H1 (cell line): ENCODE measurements at regions not wholly inside any gene's neighbourhood (a gene's known extent, or its start where the extent isn't known, plus 50 kb on each side); places are given as distances from the start of the nearest gene placed in this dataset.

ENCODE experiments used
- CTCF ChIA-PET: fragments of 300-600 bp; sonication (Branson Sonifier 250); formaldehyde crosslinking; loops from one replicate; lab custom pipeline; 2021; ENCODE audit not compliant: partially characterized antibody; lab: Charles Lee
- POLR2A ChIA-PET: fragments of 300-600 bp; sonication (Branson Sonifier 250); formaldehyde crosslinking; loops from one replicate; lab custom pipeline; 2021; ENCODE audit warnings: inconsistent platforms; ENCODE audit not compliant: partially characterized antibody; lab: Charles Lee
- DNase-seq, 2 experiments: peaks; one replicate each; pipeline versions ENCODE4 v3.0.0 to v3.0.0-alpha.2; 2010 to 2022; ENCODE audit warnings: low spot score in 2 of 2, low read depth in 1 of 2, mixed read lengths in 1 of 2
- FAIRE-seq: peaks from 2 replicates; lab custom pipeline; 2011; peaks lifted over from hg19 to GRCh38; lab: Jason Lieb, UNC
- H2AFZ ChIP-seq: 2 replicates; pipeline ENCODE4 v1.8.1; 2012; ENCODE audit warnings: low read length, inconsistent platforms
- H2AK5ac ChIP-seq: 2 replicates; pipeline ENCODE4 v1.6.1; 2013; ENCODE audit warnings: low read depth, low read length
- H2BK120ac ChIP-seq: replicated peaks from 2 replicates; pipeline ENCODE3; 2013; ENCODE audit warnings: low read depth, low read length, inconsistent platforms
- H2BK12ac ChIP-seq: 2 replicates; pipeline ENCODE4 v1.6.1; 2013; ENCODE audit warnings: low read depth, low read length
- H2BK15ac ChIP-seq: 2 replicates; pipeline ENCODE4 v1.6.1; 2013; ENCODE audit warnings: low read length
- H2BK20ac ChIP-seq: 2 replicates; pipeline ENCODE4 v1.6.1; 2013; ENCODE audit warnings: low read length
- H2BK5ac ChIP-seq: 2 replicates; pipeline ENCODE4 v1.6.1; 2013; ENCODE audit warnings: low read depth, low read length
- H3K14ac ChIP-seq: 2 replicates; pipeline ENCODE4 v1.6.1; 2013; ENCODE audit warnings: inconsistent platforms; ENCODE audit not compliant: insufficient read length
- H3K18ac ChIP-seq: 2 replicates; pipeline ENCODE4 v1.6.1; 2013; ENCODE audit warnings: low read length; ENCODE audit errors: extremely low read depth
- H3K23ac ChIP-seq: 2 replicates; pipeline ENCODE4 v1.6.1; 2013; ENCODE audit warnings: inconsistent platforms; ENCODE audit not compliant: insufficient read length
- H3K23me2 ChIP-seq: 2 replicates; pipeline ENCODE4 v1.6.1; 2013; ENCODE audit warnings: low read depth, low read length
- H3K27ac ChIP-seq: 2 replicates; pipeline ENCODE4 v1.6.1; 2011; ENCODE audit warnings: low read depth, low read length, inconsistent platforms
- H3K27me3 ChIP-seq, 4 experiments: replicated peaks in 1 of 4; 1 replicate in 1 of 4; 2 replicates in 3 of 4; pipeline versions ENCODE4 v1.6.1 to v1.8.1; 2011 to 2013; ENCODE audit warnings: low read length in 3 of 4, mild to moderate bottlenecking in 3 of 4, inconsistent platforms in 2 of 4, mixed read lengths in 2 of 4, moderate library complexity in 1 of 4; ENCODE audit not compliant: control insufficient read depth in 3 of 4, insufficient read depth in 3 of 4; ENCODE audit errors: extremely low read depth in 1 of 4
- H3K36me3 ChIP-seq, 4 experiments: 2 replicates each; pipeline versions ENCODE4 v1.6.1 to v1.8.1; 2011 to 2013; ENCODE audit warnings: mild to moderate bottlenecking in 4 of 4, low read length in 3 of 4, moderate library complexity in 2 of 4, control low read depth in 1 of 4, inconsistent platforms in 1 of 4; ENCODE audit not compliant: insufficient read depth in 4 of 4, control insufficient read depth in 2 of 4
- H3K4ac ChIP-seq: replicated peaks from 2 replicates; pipeline ENCODE3; 2013; ENCODE audit warnings: low read length, low read depth, mixed read lengths, inconsistent platforms; ENCODE audit not compliant: insufficient read length
- H3K4me1 ChIP-seq, 4 experiments: replicated peaks in 1 of 4; 1 replicate in 1 of 4; 2 replicates in 3 of 4; pipeline versions ENCODE4 v1.6.1 to v1.8.1; 2011 to 2013; ENCODE audit warnings: low read length in 3 of 4, inconsistent platforms in 2 of 4, mixed read lengths in 1 of 4; ENCODE audit not compliant: insufficient read depth in 4 of 4, control insufficient read depth in 3 of 4
- H3K4me2 ChIP-seq, 2 experiments: 2 replicates each; pipeline versions ENCODE4 v1.6.1 to v1.8.1; 2011 to 2013; ENCODE audit warnings: low read depth in 2 of 2, low read length in 2 of 2, control low read depth in 1 of 2, inconsistent platforms in 1 of 2, mild to moderate bottlenecking in 1 of 2; ENCODE audit not compliant: insufficient read depth in 1 of 2
- H3K4me3 ChIP-seq, 4 experiments: fragments of 200-600, 300-600 bp in 1 of 4; sonication (generic), shearing (Covaris generic), sonication (Bioruptor Twin) in 1 of 4; 2 replicates each; pipeline versions ENCODE4 v1.5.1 to v1.8.1; 2011 to 2016; ENCODE audit warnings: low read length in 4 of 4, low read depth in 3 of 4, control low read depth in 2 of 4, inconsistent platforms in 2 of 4, mild to moderate bottlenecking in 2 of 4, mixed read lengths in 1 of 4, moderate library complexity in 1 of 4; ENCODE audit not compliant: insufficient read depth in 2 of 4; ENCODE audit errors: extremely low read depth in 1 of 4
- H3K56ac ChIP-seq: replicated peaks from 2 replicates; pipeline ENCODE3; 2013; ENCODE audit warnings: low read depth, mild to moderate bottlenecking, mixed read lengths, low read length, inconsistent platforms; ENCODE audit not compliant: insufficient read length
- H3K79me1 ChIP-seq: 2 replicates; pipeline ENCODE4 v1.6.1; 2013; ENCODE audit warnings: low read depth, low read length, control low read depth
- H3K79me2 ChIP-seq, 2 experiments: 2 replicates each; pipeline versions ENCODE4 v1.6.1 to v1.8.1; 2012 to 2013; ENCODE audit warnings: low read length in 2 of 2, mild to moderate bottlenecking in 2 of 2, inconsistent platforms in 1 of 2; ENCODE audit not compliant: insufficient read depth in 2 of 2, control insufficient read depth in 1 of 2
- H3K9ac ChIP-seq, 4 experiments: replicated peaks in 1 of 4; 1 replicate in 1 of 4; 2 replicates in 3 of 4; pipeline versions ENCODE4 v1.6.1 to v1.8.1; 2011 to 2013; ENCODE audit warnings: low read depth in 3 of 4, low read length in 3 of 4, control low read depth in 2 of 4, mild to moderate bottlenecking in 2 of 4, moderate library complexity in 2 of 4, inconsistent platforms in 1 of 4; ENCODE audit errors: extremely low read depth in 1 of 4
- H3K9me3 ChIP-seq, 2 experiments: 2 replicates each; pipeline versions ENCODE4 v1.6.1 to v1.8.1; 2012 to 2013; ENCODE audit warnings: mild to moderate bottlenecking in 2 of 2, moderate library complexity in 2 of 2, control low read depth in 1 of 2, inconsistent platforms in 1 of 2, low read depth in 1 of 2, low read length in 1 of 2, mixed read lengths in 1 of 2; ENCODE audit not compliant: insufficient read depth in 2 of 2
- H4K20me1 ChIP-seq, 2 experiments: replicated peaks in 1 of 2; 2 replicates each; pipeline versions ENCODE3 to v1.8.1; 2011 to 2013; ENCODE audit warnings: inconsistent platforms in 2 of 2, low read length in 2 of 2, mild to moderate bottlenecking in 1 of 2; ENCODE audit not compliant: insufficient read depth in 2 of 2, control insufficient read depth in 1 of 2
- H4K5ac ChIP-seq: 2 replicates; pipeline ENCODE4 v1.6.1; 2013; ENCODE audit warnings: low read length, low read depth, mixed read lengths, inconsistent platforms; ENCODE audit not compliant: insufficient read length
- H4K8ac ChIP-seq: 2 replicates; pipeline ENCODE4 v1.8.0; 2013; ENCODE audit warnings: mild to moderate bottlenecking, moderate library complexity, low read length, inconsistent platforms; ENCODE audit not compliant: insufficient read depth; ENCODE audit errors: extremely low read depth
- H4K91ac ChIP-seq: replicated peaks from 2 replicates; pipeline ENCODE3; 2013; ENCODE audit warnings: low read length, mixed read lengths, inconsistent platforms; ENCODE audit not compliant: insufficient read length
- CEBPB ChIP-seq: IDR thresholded peaks from 2 replicates; pipeline ENCODE4 v1.6.1; 2012; ENCODE audit warnings: low read depth, low read length
- MAX ChIP-seq: IDR thresholded peaks from 2 replicates; pipeline ENCODE4 v1.6.1; 2012; ENCODE audit warnings: inconsistent platforms
- WGBS, 2 experiments: shearing (Covaris generic) in 1 of 2; methylation state at CpG; one replicate each; pipeline versions ENCODE4 v1.1.6 to v1.1.7; 2013 to 2015; ENCODE audit warnings: low lambda C conversion rate in 2 of 2, mixed read lengths in 2 of 2, inconsistent platforms in 1 of 2, low coverage in 1 of 2, missing lambda C conversion rate in 1 of 2; ENCODE audit not compliant: insufficient replicate concordance in 2 of 2, insufficient coverage in 1 of 2, insufficient read length in 1 of 2; ENCODE audit errors: extremely low coverage in 1 of 2, missing lambda C conversion rate in 1 of 2; 5-methylcytosine and 5-hydroxymethylcytosine counted together

- no peaks in the 10 kb centered on the region for H3K79me2 ChIP-seq
- no peak overlapping the region for H3K4me3 ChIP-seq
- no peak for TF ChIP-seq CEBPB
- TF ChIP-seq MAX: no peak
- H3K14ac ChIP-seq: no peak overlapping the region
- no peaks in the 10 kb centered on the region for H3K23me2 ChIP-seq
- no peak overlapping the region for H2AFZ ChIP-seq
- H2BK15ac ChIP-seq: no peak overlapping the region
- no peaks in the 10 kb centered on the region for H3K36me3 ChIP-seq
- FAIRE-seq (no peak), DNase-seq (no peak)
- no peak overlapping the region for H3K9ac ChIP-seq
- no peak overlapping the region for H3K56ac ChIP-seq
- H3K23ac ChIP-seq: no peak overlapping the region
- no peak overlapping the region for H3K4ac ChIP-seq
- no peaks in the 10 kb centered on the region; a peak in 1 of 7 replicates for H3K4me1 ChIP-seq
- 92% methylated on average over 4 of the region's 4 CpGs; no CpG with 5 or more reads in 1 of the 2 experiments for WGBS, 2 experiments
- H4K20me1 ChIP-seq: no peaks in the 10 kb centered on the region
- H3K27me3 ChIP-seq: no peaks in the 10 kb centered on the region
- no peaks in the 10 kb centered on the region for H3K9me3 ChIP-seq
- no peak overlapping the region for H4K8ac ChIP-seq
- POLR2A ChIA-PET: no interaction called here
- no peak overlapping the region for H2AK5ac ChIP-seq
- H4K5ac ChIP-seq: no peak overlapping the region
- no peak overlapping the region for H2BK120ac ChIP-seq
- no peaks in the 10 kb centered on the region for H3K79me1 ChIP-seq
- H3K27ac ChIP-seq: no peak overlapping the region
- CTCF ChIA-PET: interaction anchor here (0.6 to 1.7 kb wide), 4 partner anchors 13 to 421 kb away, joined by 3 to 5 read pairs (median 3); no protein-coding TSS in a partner anchor
- H3K18ac ChIP-seq: no peak overlapping the region
- H3K4me2 ChIP-seq: no peak overlapping the region
- H2BK12ac ChIP-seq: no peak overlapping the region
- H2BK5ac ChIP-seq: no peak overlapping the region
- H2BK20ac ChIP-seq: no peak overlapping the region
- no peak overlapping the region for H4K91ac ChIP-seq
These were observed 135.2 kb upstream of the ADO start for GRCh38 chr10:62669341-62669740.
